ENCODE measurements at regions not wholly inside any gene's neighbourhood (a gene's known extent, or its start where the extent isn't known, plus 50 kb on each side); places are given as distances from the start of the nearest gene placed in this dataset.

- DNase-seq, result peak; percentile 42
Measured at GRCh38 chr1:114342376-114342775, 168.6 kb downstream of the TRIM33 start.

DNA sequence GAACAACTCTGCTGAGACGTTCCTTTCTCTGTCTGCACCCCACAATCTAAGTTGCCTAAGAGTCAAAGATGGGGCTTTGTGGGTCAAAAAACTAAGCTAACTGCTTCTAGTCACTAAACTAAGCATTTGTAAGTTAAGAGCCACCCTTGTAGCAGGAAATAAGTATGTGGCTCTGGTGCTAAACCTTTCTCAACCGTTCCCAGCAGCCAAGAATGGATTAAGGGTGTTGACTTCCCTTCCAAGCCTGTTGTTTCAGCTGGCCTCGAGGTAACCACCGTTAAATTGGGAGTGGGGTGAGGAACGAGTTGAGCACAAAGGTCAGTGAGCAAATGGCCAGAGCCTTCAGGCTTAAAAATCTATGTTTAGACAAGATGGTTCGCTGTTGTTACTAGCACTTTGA, 169.1 kb downstream of the TRIM33 start:
- DNase-seq, result no peak

GRCh38 chr1:114341299-114341698, 169.7 kb downstream of the TRIM33 start:
- peak; percentile 74 for DNase-seq

DNA sequence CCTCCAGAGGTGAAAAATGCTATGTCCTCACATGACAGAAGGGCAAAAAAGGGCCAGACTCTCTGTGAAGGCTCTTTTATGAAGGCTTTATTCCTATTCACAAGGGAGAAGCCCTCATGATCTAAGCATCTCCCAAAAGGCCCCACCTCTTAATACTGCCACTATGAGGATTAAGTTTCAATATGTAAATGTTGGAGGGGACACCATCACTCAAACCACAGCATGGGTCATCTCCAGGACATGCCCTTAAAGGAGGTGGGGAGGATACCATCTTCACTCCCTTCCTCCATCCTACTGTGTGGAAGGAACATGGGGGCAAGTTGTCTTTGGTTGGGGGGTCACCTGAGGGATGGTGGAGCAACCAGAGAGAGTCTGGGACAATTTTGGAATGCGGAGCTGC, 170.1 kb downstream of the TRIM33 start:
- no peak for DNase-seq

GRCh38 chr1:114339379-114339778, 171.6 kb downstream of the TRIM33 start:
- no peak for DNase-seq

DNA sequence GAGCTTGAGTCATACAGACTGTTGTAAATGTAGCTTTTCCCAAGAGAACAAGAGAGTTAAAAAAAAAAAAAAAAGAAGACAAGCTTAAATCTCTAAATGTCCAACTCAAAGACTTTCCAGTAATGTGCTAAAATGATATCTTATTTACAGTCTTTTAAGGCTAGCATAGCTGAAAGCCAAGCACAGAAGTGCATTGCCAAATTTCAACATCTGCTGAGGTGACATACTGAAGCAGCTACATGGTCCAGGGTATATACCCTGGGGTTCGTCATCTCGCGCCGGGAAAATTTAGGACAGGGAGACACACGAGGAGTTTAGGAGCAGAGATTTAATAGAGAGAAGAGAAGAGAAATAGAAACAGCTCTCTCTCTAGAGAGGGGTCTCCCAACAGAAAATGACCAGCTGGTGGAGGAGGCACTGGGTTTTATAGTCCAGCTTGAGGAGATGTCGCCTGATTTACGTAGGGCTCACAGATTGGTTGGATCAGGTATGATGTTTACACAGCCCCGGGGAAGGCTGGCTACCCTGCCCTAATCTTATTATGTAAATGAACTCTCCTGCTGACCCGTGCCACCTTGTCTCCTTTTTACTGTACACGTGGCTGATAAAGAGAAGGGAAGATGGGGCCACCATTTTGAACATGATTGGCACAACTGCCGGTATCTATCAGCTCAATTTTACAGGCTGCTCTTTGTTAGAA, 172.7 kb downstream of the TRIM33 start:
- no peak for DNase-seq

GRCh38 chr1:114337417-114337816, 173.6 kb downstream of the TRIM33 start:
- no peak for DNase-seq

GRCh38 chr1:114336360-114336759, 174.6 kb downstream of the TRIM33 start:
- DNase-seq, result no peak

GRCh38 chr1:114335273-114335672, 175.7 kb downstream of the TRIM33 start:
- no peak for DNase-seq

DNA sequence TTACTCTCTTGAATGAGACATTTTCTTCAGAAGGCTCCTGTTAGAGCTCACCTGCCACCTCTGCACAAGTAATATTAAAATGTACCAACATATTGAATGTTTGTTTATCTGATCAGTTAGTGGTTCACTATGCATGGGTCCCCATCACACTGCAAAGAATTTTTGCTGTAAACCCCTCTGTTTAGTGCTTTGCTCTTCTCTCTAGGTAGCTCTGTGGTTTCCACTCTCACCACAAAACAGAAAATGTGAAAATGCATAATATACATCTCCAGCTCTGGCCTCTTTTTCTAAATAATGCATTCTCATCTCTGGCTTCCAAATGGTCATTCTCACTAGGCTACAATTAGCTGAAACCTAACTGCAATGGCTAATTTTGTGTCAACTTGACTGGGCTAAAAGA, 176.7 kb downstream of the TRIM33 start:
- DNase-seq, result no peak

DNA sequence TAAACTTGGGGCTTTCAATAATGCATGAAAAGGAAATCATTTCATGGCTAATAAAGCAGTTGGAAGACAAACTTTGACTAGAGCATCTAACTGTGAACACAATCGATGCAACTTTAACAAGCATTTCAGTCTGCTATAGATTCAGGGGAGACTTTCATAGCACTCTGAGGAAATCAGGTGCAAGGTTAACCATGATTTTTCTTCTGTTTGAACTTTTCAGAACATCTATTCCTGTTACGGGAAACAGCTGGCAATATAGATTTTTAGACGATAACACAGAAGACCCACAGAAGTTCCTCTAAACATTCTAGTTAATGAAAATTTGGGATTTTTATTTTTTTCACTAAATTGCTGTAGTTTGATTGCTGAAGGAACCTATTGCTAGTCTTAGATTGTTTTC, 177.3 kb downstream of the TRIM33 start:
- DNase-seq, result no peak

GRCh38 chr1:114331936-114332335, 178.3 kb upstream of the SYT6 start:
- DNase-seq, result no peak

DNA sequence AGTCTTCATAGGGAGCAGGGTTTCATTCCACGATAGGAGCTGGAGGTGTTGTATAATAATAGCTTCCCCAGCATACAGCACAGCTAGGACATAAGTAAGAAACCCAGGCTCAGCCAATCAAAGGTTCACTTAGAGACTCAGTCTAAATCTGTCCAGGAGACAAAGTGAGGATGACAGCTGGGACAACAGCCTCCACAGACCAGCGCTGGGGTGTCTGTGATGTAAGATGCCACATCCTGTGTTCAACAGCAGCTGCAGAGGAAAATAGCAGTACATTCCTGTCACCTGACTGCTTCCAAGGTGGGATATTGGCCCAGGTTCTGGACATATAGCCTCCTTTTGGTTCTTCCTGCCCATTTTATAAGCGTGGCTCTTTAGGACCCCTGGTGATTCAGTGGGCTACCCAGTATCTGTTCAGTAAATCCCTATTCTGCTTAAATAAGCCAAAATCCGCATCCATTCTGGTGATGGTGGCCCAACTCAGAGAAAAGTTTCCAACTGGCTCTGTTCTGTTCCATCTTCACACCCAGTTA, 176.8 kb upstream of the SYT6 start:
- no peak for DNase-seq

DNA sequence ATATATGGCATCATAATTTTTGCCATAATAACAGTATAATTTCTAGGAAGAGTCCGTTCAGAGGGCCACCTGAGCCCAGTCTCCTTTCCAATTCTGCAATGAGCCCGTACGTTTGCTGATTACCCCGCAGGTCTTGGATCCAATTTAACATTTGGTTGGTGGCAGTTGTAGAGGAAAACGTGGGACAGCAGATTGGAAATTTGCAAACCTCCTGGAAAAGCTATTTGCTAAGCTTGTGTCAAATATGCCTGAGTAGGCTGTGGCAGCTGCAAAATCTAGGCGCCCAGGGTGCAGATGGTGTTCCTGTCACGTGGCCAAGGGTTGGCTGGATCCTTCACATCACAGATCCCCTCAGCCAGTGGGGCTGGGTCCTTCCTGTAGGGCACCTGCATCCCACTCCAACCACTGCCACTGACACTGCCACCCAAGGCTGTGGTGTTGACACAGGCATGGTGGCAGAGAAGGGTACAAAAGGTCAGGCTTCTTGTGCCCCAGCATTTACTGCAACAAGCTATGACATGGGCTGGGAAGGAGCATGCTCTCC, 174.8 kb upstream of the SYT6 start:
- DNase-seq, result no peak

GRCh38 chr1:114324662-114324965, 170.9 kb upstream of the SYT6 start:
- no peak for DNase-seq

DNA sequence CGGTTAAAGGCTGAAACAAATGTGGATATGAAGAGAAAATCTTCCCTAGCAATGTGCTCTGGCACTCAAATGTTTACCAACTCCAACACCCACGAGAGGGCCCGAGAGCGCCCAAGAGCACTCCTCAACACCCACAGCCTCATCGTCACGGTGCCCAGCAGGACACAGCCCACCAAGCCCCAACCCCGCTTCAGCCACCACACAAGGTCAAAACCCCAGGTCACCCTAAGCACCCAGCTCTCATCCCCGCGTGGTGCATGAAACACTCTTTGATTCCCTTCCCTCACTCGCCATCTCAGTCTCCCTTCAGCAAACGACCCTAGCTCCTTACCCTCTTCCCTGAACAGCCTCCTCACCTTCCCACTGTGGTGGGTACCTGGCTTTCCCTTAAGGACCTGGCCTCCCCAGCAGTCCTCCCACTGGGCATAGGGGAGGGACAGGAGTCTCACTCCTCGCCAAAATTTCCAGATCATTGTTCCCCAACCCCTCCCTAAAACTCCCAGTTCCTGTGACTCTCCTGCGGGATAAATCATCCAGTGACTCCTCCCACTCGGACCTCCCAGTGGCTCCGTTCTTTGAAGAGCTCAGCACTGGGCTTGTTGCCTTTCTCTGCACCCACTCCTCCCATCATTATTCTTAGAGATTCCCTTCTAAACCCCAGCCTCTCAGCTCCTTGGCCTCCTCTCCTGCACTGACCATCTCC, 170.4 kb upstream of the SYT6 start:
- no peak for DNase-seq

DNA sequence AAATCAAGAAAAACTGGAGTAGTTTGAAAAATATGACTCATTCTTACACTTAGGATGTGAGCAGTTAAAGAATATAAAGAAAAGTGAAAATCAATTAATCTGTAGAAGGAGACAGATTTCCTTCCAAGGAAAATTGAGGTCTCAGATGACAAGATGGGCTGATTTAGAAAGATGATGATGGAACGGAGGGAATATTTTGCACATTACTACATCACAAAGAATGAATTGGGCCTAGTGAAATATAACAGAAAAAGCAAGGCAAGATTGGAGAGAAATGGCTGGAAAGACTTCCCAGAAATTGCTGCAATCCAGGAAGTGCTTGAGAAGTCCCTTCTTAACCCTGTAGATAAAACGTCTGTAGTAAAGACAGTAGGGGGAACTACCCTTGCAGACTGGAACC, 169.1 kb upstream of the SYT6 start:
- DNase-seq, result no peak

DNA sequence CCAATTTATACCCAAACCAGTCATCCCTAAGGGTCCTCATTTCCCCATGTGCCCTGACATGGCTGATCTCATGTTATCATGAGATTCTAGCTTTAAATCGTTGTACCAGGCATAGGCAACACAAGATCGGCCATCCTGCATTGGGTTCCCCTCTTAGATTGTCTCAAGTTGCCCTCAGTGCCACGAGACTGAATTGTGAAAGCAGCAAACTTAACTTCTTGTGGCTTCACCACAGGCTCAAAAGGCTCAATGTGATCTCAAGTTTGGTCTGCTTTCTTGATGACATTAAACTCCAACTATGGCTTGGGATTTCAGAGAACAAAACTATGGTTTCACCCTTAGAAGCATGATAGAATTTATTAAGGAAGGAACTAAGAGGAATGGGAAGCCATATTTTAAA, 168.5 kb upstream of the SYT6 start:
- DNase-seq, result no peak

- DNase-seq, result no peak
Measured at GRCh38 chr1:114320586-114320985, 166.9 kb upstream of the SYT6 start.

GRCh38 chr1:114319418-114319817, 165.7 kb upstream of the SYT6 start:
- no peak for DNase-seq

DNA sequence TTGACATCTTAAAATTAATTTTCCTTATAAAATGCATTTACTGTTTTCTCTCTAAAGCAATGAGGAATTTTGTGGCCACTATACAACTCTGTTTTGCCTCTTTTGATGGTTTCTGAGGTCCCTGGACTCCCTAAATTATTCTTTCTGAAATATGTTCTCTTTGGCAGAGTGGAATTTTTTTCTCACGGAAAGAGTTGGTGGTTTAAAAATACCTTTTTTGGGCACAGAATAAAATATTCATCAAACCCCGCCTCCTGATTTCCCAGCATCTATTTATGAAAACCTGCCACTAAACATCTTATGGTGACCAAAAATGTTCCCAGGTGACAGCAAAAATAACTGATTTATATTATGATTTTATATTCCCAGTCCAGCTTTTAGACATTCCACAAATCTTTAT, 165.3 kb upstream of the SYT6 start:
- DNase-seq, result no peak

DNA sequence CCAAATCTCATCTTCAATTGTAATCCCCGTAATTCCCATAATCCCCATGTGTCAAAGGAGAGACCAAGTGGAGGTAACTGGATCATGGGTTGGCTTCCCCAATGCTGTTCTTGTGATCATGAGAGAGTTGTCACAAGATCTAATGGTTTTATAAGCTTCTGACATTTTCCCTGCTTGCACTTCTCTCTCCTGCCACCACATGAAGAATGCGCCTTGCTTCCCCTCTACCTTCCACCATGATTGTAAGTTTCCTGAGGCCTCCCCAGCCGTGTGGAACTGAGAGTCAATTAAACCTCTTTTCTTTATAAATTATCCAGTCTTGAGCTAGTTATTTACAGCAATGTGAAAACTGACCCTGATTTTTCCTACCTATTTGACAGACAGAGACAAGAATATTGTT, 162.5 kb upstream of the SYT6 start:
- no peak for DNase-seq

GRCh38 chr1:114315631-114316030, 162.0 kb upstream of the SYT6 start:
- no peak for DNase-seq

DNA sequence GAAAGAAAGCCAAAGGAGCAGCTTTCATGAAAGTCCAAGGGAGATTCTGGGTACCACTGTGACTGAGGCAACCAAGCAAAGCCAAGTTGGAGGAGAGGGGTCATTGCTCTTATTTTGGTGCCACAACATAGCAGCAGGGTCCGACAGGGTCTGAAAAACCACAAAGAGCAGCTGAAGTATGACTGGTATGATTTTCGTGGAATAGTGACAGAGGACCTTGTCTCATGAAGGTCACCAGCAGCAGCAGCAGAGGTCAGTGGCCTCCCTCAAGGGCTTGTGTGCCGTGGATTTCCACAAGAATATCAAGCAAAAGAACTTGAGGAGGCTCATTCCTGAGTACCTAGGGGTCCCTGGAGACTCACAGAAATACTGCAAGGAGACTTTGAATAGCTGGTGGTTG, 160.9 kb upstream of the SYT6 start:
- no peak for DNase-seq
